ENCODE measurements at regions not wholly inside any gene's neighbourhood (a gene's known extent, or its start where the extent isn't known, plus 50 kb on each side); places are given as distances from the start of the nearest gene placed in this dataset.

DNA sequence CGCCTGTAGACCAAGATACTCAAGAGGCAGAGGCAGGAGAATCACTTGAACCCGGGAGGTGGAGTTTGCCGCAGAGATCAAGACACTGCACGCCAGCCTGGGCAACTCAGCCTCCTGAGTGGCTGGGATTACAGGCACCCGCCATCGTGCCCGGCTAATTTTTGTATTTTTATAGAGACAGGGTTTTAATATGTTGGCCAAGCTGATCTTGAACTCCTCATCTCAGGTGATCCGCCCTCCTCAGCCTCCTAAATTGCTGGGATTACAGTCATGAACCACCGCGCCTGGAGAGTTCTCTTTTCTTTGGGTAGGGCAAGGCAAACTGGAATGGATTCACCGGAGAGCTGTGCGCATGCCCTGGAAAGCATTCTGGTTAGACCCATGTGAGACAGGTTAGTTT lies 179.3 kb upstream of the ALG10B start:
- H3K9me3 ChIP-seq = no peaks in the 10 kb centered on the region
- TF ChIP-seq, protein P1, sequence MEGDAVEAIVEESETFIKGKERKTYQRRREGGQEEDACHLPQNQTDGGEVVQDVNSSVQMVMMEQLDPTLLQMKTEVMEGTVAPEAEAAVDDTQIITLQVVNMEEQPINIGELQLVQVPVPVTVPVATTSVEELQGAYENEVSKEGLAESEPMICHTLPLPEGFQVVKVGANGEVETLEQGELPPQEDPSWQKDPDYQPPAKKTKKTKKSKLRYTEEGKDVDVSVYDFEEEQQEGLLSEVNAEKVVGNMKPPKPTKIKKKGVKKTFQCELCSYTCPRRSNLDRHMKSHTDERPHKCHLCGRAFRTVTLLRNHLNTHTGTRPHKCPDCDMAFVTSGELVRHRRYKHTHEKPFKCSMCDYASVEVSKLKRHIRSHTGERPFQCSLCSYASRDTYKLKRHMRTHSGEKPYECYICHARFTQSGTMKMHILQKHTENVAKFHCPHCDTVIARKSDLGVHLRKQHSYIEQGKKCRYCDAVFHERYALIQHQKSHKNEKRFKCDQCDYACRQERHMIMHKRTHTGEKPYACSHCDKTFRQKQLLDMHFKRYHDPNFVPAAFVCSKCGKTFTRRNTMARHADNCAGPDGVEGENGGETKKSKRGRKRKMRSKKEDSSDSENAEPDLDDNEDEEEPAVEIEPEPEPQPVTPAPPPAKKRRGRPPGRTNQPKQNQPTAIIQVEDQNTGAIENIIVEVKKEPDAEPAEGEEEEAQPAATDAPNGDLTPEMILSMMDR (IDR thresholded peaks at IDR 0.05) = no peak
- peaks cover 0 to 6% of the 10 kb centered on the region in 2 donors for H3K4me1 ChIP-seq
- DNase-seq (ENCODE audit: low spot score in 2 of 2) = no peak
- H3K36me3 ChIP-seq = no peaks in the 10 kb centered on the region
- H3K27ac ChIP-seq = no peak overlapping the region
- no peaks in the 10 kb centered on the region for H3K27me3 ChIP-seq
- intact Hi-C loops (cut with DNase I) = no loop called here
- H3K4me3 ChIP-seq = no peak overlapping the region

DNA sequence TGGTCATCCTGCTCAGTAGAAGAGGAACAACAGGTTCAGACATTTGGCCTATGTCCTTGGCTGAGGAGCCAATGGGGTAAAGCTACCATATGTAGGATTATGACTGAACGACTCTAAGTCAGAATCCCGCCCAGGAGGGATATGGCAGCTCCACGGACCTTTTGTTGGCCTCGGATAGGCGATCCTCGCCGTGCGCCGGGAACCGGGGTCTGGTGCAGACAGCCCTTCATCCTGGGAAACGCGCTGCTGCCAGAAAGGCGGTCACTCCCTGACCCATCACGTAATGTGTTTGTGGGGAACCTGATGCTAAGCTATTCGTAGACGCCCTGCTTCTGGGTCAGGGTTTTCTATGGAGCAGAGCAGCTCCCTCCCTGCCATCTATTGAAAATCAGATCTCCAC lies 178.9 kb upstream of the ALG10B start:
- no peak for DNase-seq (ENCODE audit: low spot score in 2 of 2)
- no peaks in the 10 kb centered on the region for H3K9me3 ChIP-seq
- H3K27ac ChIP-seq = no peak overlapping the region
- H3K27me3 ChIP-seq = no peaks in the 10 kb centered on the region
- TF ChIP-seq, protein P1 (IDR thresholded peaks at IDR 0.05) = no peak
- H3K4me3 ChIP-seq = no peak overlapping the region
- no peaks in the 10 kb centered on the region for H3K36me3 ChIP-seq
- peaks cover 0 to 6% of the 10 kb centered on the region in 2 donors for H3K4me1 ChIP-seq
- intact Hi-C loops (cut with DNase I) = loop anchor here (1.0 kb wide), 1 partner anchor 179 kb away; the partner anchor contains the start of gene ALG10B

DNA sequence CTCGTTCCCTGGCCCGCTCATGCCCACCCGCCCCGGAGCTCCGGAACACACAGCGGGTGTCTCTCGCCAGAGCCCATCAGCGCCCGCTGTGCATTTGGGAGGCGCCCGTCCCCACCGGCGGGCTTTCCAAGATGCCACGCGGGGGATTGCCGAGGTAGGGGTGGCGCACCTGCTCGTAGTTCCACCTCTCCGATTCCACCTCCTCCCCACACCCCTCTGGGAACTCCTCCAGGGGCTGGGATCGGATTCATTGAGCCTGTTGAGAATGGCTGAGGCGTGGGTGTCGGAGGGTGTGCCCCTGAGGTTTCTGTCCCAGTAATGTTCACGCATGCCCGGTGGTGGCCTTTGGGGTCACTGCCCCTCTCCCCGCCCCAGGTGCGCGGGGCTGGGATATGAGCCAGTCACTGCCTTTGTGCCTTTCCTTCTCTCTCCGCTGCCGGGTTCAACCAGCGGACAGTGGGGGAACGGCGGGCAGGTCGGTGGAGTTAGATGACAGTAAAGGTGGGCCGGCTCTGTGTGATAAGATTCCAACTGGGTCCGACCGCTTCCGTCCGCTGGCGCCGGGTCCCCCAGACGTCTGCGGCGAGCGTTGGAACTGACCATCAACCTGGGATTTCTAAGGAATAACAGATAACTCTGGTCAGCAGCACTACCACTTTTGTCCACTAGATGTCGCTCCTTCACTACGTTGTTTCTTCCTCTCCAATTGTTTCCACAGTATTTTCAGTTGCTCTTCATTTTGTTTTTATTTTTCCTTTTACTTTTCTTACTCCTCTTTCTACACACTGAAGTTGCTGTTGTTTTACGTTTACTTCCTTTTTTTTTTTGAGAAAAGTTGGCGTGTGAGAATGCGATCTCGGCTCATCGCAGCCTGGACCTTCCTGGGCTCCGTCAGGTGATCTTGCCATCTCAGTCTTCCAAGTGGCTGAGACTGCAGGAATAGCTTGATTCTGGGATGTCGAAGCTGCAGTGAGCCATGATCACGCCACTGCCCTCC lies 178.1 kb upstream of the ALG10B start:
- H3K36me3 ChIP-seq = no peaks in the 10 kb centered on the region
- no peak overlapping the region for H3K27ac ChIP-seq
- intact Hi-C loops (cut with DNase I) = loop anchor here (1.0 kb wide), 1 partner anchor 178 kb away; the partner anchor contains the start of gene ALG10B
- H3K9me3 ChIP-seq = no peaks in the 10 kb centered on the region
- H3K4me1 ChIP-seq = peaks cover 0 to 6% of the 10 kb centered on the region in 2 donors
- H3K27me3 ChIP-seq = no peaks in the 10 kb centered on the region
- peak overlapping the region; percentile 37 to 53 for H3K4me3 ChIP-seq
- peak in 1 of 2 donors; percentile 85 for DNase-seq (ENCODE audit: low spot score in 2 of 2)
- TF ChIP-seq, protein P1 (IDR thresholded peaks at IDR 0.05) = peak; percentile 76 to 96 (median 95)

DNA sequence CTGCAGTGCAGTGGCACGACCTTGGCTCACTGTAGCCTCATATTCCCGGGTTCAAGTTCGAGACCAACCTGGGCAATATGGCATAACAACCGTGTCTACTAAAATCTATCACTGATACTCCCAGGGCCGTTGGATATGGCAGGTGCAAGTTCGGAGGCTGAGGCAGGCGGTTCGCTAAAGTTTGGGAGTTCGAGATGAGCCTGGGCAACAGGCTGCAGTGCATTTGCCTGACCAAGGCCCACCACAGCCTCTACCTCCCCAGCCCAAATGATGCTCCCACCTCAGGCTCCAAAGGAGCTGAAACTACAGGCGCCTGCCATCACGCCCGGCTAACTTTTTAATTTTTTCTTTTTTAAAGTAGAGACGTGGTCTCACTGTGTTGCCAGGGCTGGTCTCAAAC lies 177.1 kb upstream of the ALG10B start:
- TF ChIP-seq, protein P1 (IDR thresholded peaks at IDR 0.05) = no peak
- Histone ChIP-seq H3K4me3 (no peak overlapping the region), H3K27me3 (no peaks in the 10 kb centered on the region), H3K4me1 (peaks cover 0 to 6% of the 10 kb centered on the region in 2 donors), H3K27ac (no peak overlapping the region), H3K36me3 (no peaks in the 10 kb centered on the region), H3K9me3 (no peaks in the 10 kb centered on the region)
- DNase-seq (ENCODE audit: low spot score in 2 of 2) = no peak
- intact Hi-C loops (cut with DNase I) = no loop called here

DNA sequence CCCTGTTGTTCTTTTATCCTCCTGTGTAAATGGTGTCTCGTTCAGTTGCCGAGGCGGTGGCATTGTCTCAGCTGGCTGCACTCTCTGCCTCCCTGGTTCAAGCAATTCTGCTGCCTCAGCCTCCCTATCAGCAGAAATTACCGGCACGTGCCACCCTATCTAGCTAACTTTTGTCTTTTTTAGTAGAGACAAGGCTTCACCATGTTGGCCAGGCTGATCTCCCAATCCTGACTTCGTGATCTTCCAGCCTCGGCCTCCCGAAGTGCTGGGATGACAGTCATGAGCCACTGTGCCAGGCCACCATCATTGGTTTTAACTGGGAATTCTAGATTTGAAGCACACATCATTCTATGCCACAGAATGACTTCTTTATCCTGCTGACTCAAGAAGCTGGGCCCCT lies 175.3 kb upstream of the ALG10B start:
- Histone ChIP-seq H3K27ac (no peak overlapping the region), H3K36me3 (no peaks in the 10 kb centered on the region), H3K4me1 (peaks cover 0 to 6% of the 10 kb centered on the region in 2 donors), H3K4me3 (no peak overlapping the region), H3K9me3 (no peaks in the 10 kb centered on the region), H3K27me3 (no peaks in the 10 kb centered on the region)
- intact Hi-C loops (cut with DNase I) = no loop called here
- TF ChIP-seq, protein P1 (IDR thresholded peaks at IDR 0.05) = no peak
- DNase-seq (ENCODE audit: low spot score in 2 of 2) = no peak
